Sciatic nerve (tissue), 2 donors: ENCODE measurements at regions not wholly inside any gene's neighbourhood (a gene's known extent, or its start where the extent isn't known, plus 50 kb on each side); places are given as distances from the start of the nearest gene placed in this dataset.

Experiments used
- ATAC-seq: fragments of 200-7000 bp; cut with Tn5 transposase; one replicate; pipeline ENCODE4 v1.9.1; 2020; ENCODE audit warnings: mild to moderate bottlenecking, moderate library complexity
- DNase-seq: peaks from one replicate; pipeline ENCODE4 v3.0.0-alpha.2; 2020; ENCODE audit warnings: low spot score
- intact Hi-C: fragments of 100-400 bp; cut with DNase I; formaldehyde crosslinking; loops from one replicate; pipeline ENCODE4 v1.14.2; 2022
- donor health status: DM: no; HTN: no; CAD: no.
- donor health status: DM: no; HTN: no; CAD: no.

- ATAC-seq, result no peak
- intact Hi-C loops, result no loop called here
- no peak for DNase-seq
Observed at GRCh38 chr19:34305221-34306083, 51.1 kb downstream of the GARRE1 start.

- ATAC-seq, result peak; percentile 36
- intact Hi-C loops, result no loop called here
- no peak for DNase-seq
Observed at GRCh38 chr19:34306213-34306661, 51.9 kb downstream of the GARRE1 start.

GRCh38 chr19:34306824-34307223 lies 52.5 kb downstream of the GARRE1 start:
- ATAC-seq (no peak), DNase-seq (no peak)
- intact Hi-C loops, result no loop called here

- intact Hi-C loops, result no loop called here
- ATAC-seq (no peak), DNase-seq (peak; percentile 23)
Observed at GRCh38 chr19:34308381-34309367, 54.3 kb downstream of the GARRE1 start.

GRCh38 chr19:34309368-34310138 lies 55.2 kb downstream of the GARRE1 start:
- ATAC-seq (no peak), DNase-seq (peak; percentile 12)
- intact Hi-C loops, result no loop called here

- ATAC-seq (peak; percentile 67), DNase-seq (peak; percentile 42)
- intact Hi-C loops, result no loop called here
Observed at GRCh38 chr19:34310494-34310981, 54.5 kb upstream of the GPI start.

- DNase-seq (no peak), ATAC-seq (no peak)
- intact Hi-C loops, result no loop called here
Observed at GRCh38 chr19:34313188-34313587, 51.8 kb upstream of the GPI start.

GRCh38 chr19:34314437-34315313 lies 50.3 kb upstream of the GPI start:
- intact Hi-C loops, result no loop called here
- DNase-seq (no peak), ATAC-seq (no peak)
